GM12892 (cell line): ENCODE measurements at regions not wholly inside any gene's neighbourhood (a gene's known extent, or its start where the extent isn't known, plus 50 kb on each side); places are given as distances from the start of the nearest gene placed in this dataset.

Experiments
- POLR2A ChIP-seq: IDR thresholded peaks from 2 replicates; pipeline ENCODE4 v1.6.1; 2011; ENCODE audit warnings: low read depth, low read length, control low read depth
- POLR2AphosphoS5 ChIP-seq: IDR thresholded peaks from 2 replicates; pipeline ENCODE4 v1.6.1; 2011; ENCODE audit warnings: low read depth, low read length, control low read depth
- TAF1 ChIP-seq: IDR thresholded peaks from 2 replicates; pipeline ENCODE4 v1.6.1; 2011; ENCODE audit warnings: low read depth, mild to moderate bottlenecking, control low read depth, low read length, borderline replicate concordance

DNA sequence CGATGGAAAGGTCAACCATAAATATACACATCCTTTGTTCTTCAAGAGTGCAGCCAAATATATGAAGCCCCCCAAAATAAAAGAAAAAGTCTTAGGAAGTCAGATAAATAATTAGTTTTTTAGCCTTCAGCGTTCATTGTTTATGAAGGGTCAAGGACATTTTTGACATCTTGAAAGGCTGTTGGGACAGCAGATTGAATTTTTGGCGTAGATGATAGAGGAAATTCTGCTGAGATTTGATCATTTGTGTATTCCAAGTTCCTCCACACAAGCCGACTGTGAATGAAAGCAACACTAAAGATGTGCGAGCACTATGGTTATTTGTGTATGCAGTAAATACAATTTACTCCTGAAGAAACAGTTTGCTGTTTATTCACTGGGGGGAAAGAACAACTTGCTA lies 177.8 kb upstream of the PARD3B start:
- TF ChIP-seq POLR2A = no peak
- no peak for TF ChIP-seq TAF1
- no peak for TF ChIP-seq POLR2AphosphoS5
